Breast epithelium (tissue), 3 donors: ENCODE measurements at regions not wholly inside any gene's neighbourhood (a gene's known extent, or its start where the extent isn't known, plus 50 kb on each side); places are given as distances from the start of the nearest gene placed in this dataset.

Experiments
- POLR2A ChIP-seq: fragments of 450-650 bp; IDR thresholded peaks from one replicate; pipeline ENCODE4 v1.6.1; 2016; ENCODE audit warnings: antibody characterized with exemption, mild to moderate bottlenecking, moderate library complexity
- POLR2AphosphoS5 ChIP-seq, 3 donors: sonication (generic); formaldehyde crosslinking; IDR thresholded peaks; one replicate each; pipeline ENCODE4 v1.6.1; 2017; ENCODE audit warnings: antibody characterized with exemption in 3 of 3
- TF ChIP-seq, protein P1 (sequence below), 3 donors: fragments of 450-650 bp; IDR thresholded peaks; one replicate each; pipeline ENCODE4 v1.5.1; 2016 to 2017; ENCODE audit warnings: antibody characterized with exemption in 3 of 3, mild to moderate bottlenecking in 3 of 3, moderate library complexity in 3 of 3

- TF ChIP-seq, protein P1, sequence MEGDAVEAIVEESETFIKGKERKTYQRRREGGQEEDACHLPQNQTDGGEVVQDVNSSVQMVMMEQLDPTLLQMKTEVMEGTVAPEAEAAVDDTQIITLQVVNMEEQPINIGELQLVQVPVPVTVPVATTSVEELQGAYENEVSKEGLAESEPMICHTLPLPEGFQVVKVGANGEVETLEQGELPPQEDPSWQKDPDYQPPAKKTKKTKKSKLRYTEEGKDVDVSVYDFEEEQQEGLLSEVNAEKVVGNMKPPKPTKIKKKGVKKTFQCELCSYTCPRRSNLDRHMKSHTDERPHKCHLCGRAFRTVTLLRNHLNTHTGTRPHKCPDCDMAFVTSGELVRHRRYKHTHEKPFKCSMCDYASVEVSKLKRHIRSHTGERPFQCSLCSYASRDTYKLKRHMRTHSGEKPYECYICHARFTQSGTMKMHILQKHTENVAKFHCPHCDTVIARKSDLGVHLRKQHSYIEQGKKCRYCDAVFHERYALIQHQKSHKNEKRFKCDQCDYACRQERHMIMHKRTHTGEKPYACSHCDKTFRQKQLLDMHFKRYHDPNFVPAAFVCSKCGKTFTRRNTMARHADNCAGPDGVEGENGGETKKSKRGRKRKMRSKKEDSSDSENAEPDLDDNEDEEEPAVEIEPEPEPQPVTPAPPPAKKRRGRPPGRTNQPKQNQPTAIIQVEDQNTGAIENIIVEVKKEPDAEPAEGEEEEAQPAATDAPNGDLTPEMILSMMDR (IDR thresholded peaks at IDR 0.05): no peak
- TF ChIP-seq POLR2A (no peak), POLR2AphosphoS5 (IDR thresholded peaks at IDR 0.05) (no peak)
These were observed 231.5 kb downstream of the MIAT start for GRCh38 chr22:26888887-26889286.
